Fibroblast of lung (primary cell): ENCODE measurements at regions not wholly inside any gene's neighbourhood (a gene's known extent, or its start where the extent isn't known, plus 50 kb on each side); places are given as distances from the start of the nearest gene placed in this dataset.

ENCODE experiments used
- DNase-seq, 2 donors: peaks; one replicate each; pipeline versions ENCODE4 v3.0.0 to v3.0.0-alpha.2; 2010; ENCODE audit warnings: low read depth in 2 of 2
- H2AFZ ChIP-seq: 2 replicates; pipeline ENCODE4 v1.5.1; 2012; ENCODE audit warnings: low read length, control low read depth, inconsistent platforms
- H3K27ac ChIP-seq: 2 replicates; pipeline ENCODE4 v1.5.1; 2011; ENCODE audit warnings: low read length, control low read depth; ENCODE audit not compliant: insufficient read depth
- H3K27me3 ChIP-seq: 2 replicates; pipeline ENCODE4 v1.5.1; 2011; ENCODE audit warnings: mild to moderate bottlenecking, low read length; ENCODE audit not compliant: control insufficient read depth, insufficient read depth
- H3K36me3 ChIP-seq: 2 replicates; pipeline ENCODE4 v1.5.1; 2011; ENCODE audit warnings: low read length; ENCODE audit not compliant: control insufficient read depth, insufficient read depth
- H3K4me1 ChIP-seq: 2 replicates; pipeline ENCODE4 v1.5.1; 2011; ENCODE audit warnings: low read length; ENCODE audit not compliant: control insufficient read depth, insufficient read depth; ENCODE audit errors: extremely low read depth
- H3K4me2 ChIP-seq: 2 replicates; pipeline ENCODE4 v1.5.1; 2011; ENCODE audit warnings: low read length, control low read depth; ENCODE audit not compliant: insufficient read depth; ENCODE audit errors: extremely low read depth
- H3K4me3 ChIP-seq, 4 experiments: fragments of 200-600 bp in 1 of 4; sonication (generic) in 1 of 4; replicated peaks in 1 of 4; 2 replicates each; pipeline ENCODE4 v1.5.1; 2011 to 2016; ENCODE audit warnings: low read length in 4 of 4, low read depth in 3 of 4, mild to moderate bottlenecking in 3 of 4, control low read depth in 2 of 4, inconsistent platforms in 1 of 4, mixed read lengths in 1 of 4; ENCODE audit not compliant: insufficient read depth in 1 of 4; ENCODE audit errors: control extremely low read depth in 1 of 4
- H3K79me2 ChIP-seq: 2 replicates; pipeline ENCODE4 v1.5.1; 2012; ENCODE audit warnings: mild to moderate bottlenecking, low read length, inconsistent platforms; ENCODE audit not compliant: control insufficient read depth, insufficient read depth
- H3K9ac ChIP-seq: 2 replicates; pipeline ENCODE4 v1.5.1; 2011; ENCODE audit warnings: mild to moderate bottlenecking, low read length, control low read depth; ENCODE audit not compliant: insufficient read depth
- H3K9me3 ChIP-seq: 2 replicates; pipeline ENCODE4 v1.5.1; 2012; ENCODE audit warnings: low read depth, low read length; ENCODE audit not compliant: control insufficient read depth, insufficient read depth
- H4K20me1 ChIP-seq: 2 replicates; pipeline ENCODE4 v1.5.1; 2011; ENCODE audit warnings: low read length; ENCODE audit not compliant: control insufficient read depth, insufficient read depth; ENCODE audit errors: extremely low read depth
- EZH2 ChIP-seq: IDR thresholded peaks from 2 replicates; pipeline ENCODE4 v1.5.1; 2012; ENCODE audit warnings: low read length, control low read depth, mild to moderate bottlenecking; ENCODE audit errors: missing control alignments
- TF ChIP-seq, protein P1 (sequence below), 2 donors: IDR thresholded peaks in 1 of 2; conservative IDR thresholded peaks in 1 of 2; 1 replicate in 1 of 2; 2 replicates in 1 of 2; pipeline ENCODE4 v1.5.1; 2011 to 2012; ENCODE audit warnings: low read length in 2 of 2, control low read depth in 1 of 2, inconsistent platforms in 1 of 2, low read depth in 1 of 2, mild to moderate bottlenecking in 1 of 2

GRCh38 chr5:4883360-4883759, 256.8 kb upstream of the ADAMTS16 start:
- Histone ChIP-seq H3K27ac (no peak overlapping the region), H3K9me3 (no peaks in the 10 kb centered on the region), H3K27me3 (no peaks in the 10 kb centered on the region), H3K4me3 (no peak overlapping the region), H3K9ac (no peak overlapping the region), H4K20me1 (no peaks in the 10 kb centered on the region), H3K79me2 (no peaks in the 10 kb centered on the region), H3K36me3 (no peaks in the 10 kb centered on the region), H3K4me2 (no peak overlapping the region), H2AFZ (no peak overlapping the region), H3K4me1 (no peaks in the 10 kb centered on the region)
- DNase-seq: no peak
- TF ChIP-seq, protein P1, sequence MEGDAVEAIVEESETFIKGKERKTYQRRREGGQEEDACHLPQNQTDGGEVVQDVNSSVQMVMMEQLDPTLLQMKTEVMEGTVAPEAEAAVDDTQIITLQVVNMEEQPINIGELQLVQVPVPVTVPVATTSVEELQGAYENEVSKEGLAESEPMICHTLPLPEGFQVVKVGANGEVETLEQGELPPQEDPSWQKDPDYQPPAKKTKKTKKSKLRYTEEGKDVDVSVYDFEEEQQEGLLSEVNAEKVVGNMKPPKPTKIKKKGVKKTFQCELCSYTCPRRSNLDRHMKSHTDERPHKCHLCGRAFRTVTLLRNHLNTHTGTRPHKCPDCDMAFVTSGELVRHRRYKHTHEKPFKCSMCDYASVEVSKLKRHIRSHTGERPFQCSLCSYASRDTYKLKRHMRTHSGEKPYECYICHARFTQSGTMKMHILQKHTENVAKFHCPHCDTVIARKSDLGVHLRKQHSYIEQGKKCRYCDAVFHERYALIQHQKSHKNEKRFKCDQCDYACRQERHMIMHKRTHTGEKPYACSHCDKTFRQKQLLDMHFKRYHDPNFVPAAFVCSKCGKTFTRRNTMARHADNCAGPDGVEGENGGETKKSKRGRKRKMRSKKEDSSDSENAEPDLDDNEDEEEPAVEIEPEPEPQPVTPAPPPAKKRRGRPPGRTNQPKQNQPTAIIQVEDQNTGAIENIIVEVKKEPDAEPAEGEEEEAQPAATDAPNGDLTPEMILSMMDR (conservative IDR thresholded peaks at IDR 0.05 in 1 of 2, IDR thresholded peaks at IDR 0.05 in 1 of 2; ENCODE audit: low read depth in 1 of 2, low read length in 2 of 2): no peak

GRCh38 chr5:4893063-4893744, 246.9 kb upstream of the ADAMTS16 start:
- no peak for DNase-seq
- H2AFZ ChIP-seq: no peak overlapping the region
- no peaks in the 10 kb centered on the region for H3K36me3 ChIP-seq
- H3K4me3 ChIP-seq: no peak overlapping the region
- H3K9ac ChIP-seq: no peak overlapping the region
- no peak overlapping the region for H3K27ac ChIP-seq
- no peaks in the 10 kb centered on the region for H3K4me1 ChIP-seq
- H3K27me3 ChIP-seq: no peaks in the 10 kb centered on the region
- H3K9me3 ChIP-seq: no peaks in the 10 kb centered on the region
- H4K20me1 ChIP-seq: no peaks in the 10 kb centered on the region
- TF ChIP-seq EZH2: no peak
- TF ChIP-seq, protein P1 (conservative IDR thresholded peaks at IDR 0.05 in 1 of 2, IDR thresholded peaks at IDR 0.05 in 1 of 2; ENCODE audit: low read depth in 1 of 2, low read length in 2 of 2): no peak
- no peaks in the 10 kb centered on the region for H3K79me2 ChIP-seq
- H3K4me2 ChIP-seq: no peak overlapping the region

DNA sequence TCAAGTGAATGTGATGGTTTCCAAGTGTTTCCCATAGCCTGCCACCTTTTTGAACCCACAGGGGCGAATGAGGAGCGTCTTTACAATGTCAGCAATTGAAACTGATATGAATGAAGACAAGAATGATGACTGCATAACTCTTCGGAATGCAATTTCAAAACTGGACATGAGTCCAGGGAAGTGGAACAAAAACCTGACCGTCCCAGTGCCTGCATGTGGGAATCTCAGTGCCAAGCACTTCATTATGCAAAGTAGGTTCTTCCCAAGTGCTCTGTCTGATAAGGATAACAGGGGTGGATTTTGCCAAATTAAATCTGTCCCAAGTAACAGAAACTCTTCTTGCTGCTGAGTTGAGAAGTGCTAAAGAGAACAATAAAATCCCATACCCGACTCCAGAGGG, 243.8 kb upstream of the ADAMTS16 start:
- H4K20me1 ChIP-seq: no peaks in the 10 kb centered on the region
- H3K27me3 ChIP-seq: no peaks in the 10 kb centered on the region
- no peak for DNase-seq
- H3K4me3 ChIP-seq: no peak overlapping the region
- H3K27ac ChIP-seq: no peak overlapping the region
- no peaks in the 10 kb centered on the region for H3K4me1 ChIP-seq
- no peak for TF ChIP-seq EZH2
- H3K36me3 ChIP-seq: no peaks in the 10 kb centered on the region
- H3K9ac ChIP-seq: no peak overlapping the region
- no peak overlapping the region for H2AFZ ChIP-seq
- H3K4me2 ChIP-seq: no peak overlapping the region
- no peaks in the 10 kb centered on the region for H3K9me3 ChIP-seq
- no peaks in the 10 kb centered on the region for H3K79me2 ChIP-seq
